ENCODE measurements at regions not wholly inside any gene's neighbourhood (a gene's known extent, or its start where the extent isn't known, plus 50 kb on each side); places are given as distances from the start of the nearest gene placed in this dataset.

DNA sequence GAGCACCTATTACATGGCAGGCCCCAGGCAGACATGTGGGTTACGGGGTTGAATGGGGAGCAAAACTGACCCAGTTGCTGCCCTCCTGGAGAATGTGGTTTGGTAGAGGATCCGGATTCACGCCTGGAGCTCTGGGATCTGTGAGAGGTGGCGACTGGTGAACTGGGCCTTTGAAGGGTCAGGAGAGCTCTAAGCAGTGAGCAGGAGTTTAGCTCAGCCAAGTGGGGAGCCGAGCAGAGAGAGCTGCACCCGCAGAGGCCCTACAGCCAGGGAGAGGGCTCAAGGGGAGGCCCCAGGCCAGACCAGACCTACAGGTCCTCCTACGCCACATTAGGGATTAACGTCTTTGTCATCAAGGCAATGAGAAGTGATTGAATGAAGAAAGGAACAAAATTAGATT is 179.8 kb upstream of the TLE3 start:
- TF ChIP-seq CTCF (IDR thresholded peaks at IDR 0.05) (no peak), POLR2A (IDR thresholded peaks at IDR 0.05) (no peak)
